GM13976 (cell line): ENCODE measurements at regions not wholly inside any gene's neighbourhood (a gene's known extent, or its start where the extent isn't known, plus 50 kb on each side); places are given as distances from the start of the nearest gene placed in this dataset.

ENCODE experiments used
- DNase-seq: peaks from one replicate; pipeline ENCODE4 v3.0.0; 2012; ENCODE audit warnings: low spot score
- in situ Hi-C: fragments of 300-500 bp; cut with MboI; formaldehyde crosslinking; loops from one replicate; pipeline ENCODE4 v1.12.0; 2022; ENCODE audit warnings: low sequenced_read_pairs, mixed read lengths, inconsistent platforms; ENCODE audit not compliant: unreplicated experiment
- TF ChIP-seq, protein P1 (sequence below): IDR thresholded peaks from 2 replicates; pipeline ENCODE4 v1.5.1; 2012; ENCODE audit warnings: borderline replicate concordance, mild to moderate bottlenecking; ENCODE audit not compliant: insufficient read depth; ENCODE audit errors: extremely low read depth, missing control alignments, control extremely low read depth

DNA sequence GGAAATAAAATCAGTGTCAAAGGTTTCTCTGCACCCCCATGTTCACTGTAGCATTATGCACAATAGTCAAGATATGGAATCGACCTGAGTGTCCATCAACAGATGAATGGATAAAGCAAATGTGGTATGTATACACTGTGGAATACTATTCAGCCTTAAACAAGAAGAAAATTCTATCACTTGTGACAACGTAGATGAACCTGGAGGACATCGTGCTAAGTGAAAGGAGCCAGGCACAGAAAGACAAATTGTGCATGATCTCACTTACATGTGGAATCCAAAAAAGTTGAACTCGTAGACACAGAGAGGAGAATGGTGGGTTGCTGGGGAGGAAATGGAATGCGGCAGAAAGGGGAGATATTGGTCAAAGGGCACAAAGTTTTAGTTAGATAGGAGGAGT lies 136.3 kb upstream of the ESR1 start:
- DNase-seq: no peak
- in situ Hi-C loops: no loop called here
- TF ChIP-seq, protein P1, sequence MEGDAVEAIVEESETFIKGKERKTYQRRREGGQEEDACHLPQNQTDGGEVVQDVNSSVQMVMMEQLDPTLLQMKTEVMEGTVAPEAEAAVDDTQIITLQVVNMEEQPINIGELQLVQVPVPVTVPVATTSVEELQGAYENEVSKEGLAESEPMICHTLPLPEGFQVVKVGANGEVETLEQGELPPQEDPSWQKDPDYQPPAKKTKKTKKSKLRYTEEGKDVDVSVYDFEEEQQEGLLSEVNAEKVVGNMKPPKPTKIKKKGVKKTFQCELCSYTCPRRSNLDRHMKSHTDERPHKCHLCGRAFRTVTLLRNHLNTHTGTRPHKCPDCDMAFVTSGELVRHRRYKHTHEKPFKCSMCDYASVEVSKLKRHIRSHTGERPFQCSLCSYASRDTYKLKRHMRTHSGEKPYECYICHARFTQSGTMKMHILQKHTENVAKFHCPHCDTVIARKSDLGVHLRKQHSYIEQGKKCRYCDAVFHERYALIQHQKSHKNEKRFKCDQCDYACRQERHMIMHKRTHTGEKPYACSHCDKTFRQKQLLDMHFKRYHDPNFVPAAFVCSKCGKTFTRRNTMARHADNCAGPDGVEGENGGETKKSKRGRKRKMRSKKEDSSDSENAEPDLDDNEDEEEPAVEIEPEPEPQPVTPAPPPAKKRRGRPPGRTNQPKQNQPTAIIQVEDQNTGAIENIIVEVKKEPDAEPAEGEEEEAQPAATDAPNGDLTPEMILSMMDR: no peak

DNA sequence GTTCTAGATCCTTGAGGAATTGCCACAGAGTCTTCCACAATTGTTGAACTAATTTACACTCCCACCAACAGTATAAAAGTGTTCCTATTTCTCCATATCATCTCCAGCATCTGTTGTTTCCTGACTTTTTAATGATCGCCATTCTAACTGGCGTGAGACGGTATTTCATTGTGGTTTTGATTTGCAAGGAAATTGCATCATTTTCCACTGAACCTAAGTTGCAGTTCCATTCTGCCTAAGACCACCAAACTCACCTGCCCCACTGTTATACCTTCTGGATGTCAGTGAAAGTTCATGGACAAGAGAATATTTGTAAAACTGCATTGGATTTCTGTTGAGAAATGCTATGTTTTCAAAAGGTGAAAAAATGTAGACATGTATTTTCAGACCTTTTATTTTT lies 132.9 kb upstream of the ESR1 start:
- no peak for DNase-seq
- TF ChIP-seq, protein P1: no peak
- in situ Hi-C loops: no loop called here

DNA sequence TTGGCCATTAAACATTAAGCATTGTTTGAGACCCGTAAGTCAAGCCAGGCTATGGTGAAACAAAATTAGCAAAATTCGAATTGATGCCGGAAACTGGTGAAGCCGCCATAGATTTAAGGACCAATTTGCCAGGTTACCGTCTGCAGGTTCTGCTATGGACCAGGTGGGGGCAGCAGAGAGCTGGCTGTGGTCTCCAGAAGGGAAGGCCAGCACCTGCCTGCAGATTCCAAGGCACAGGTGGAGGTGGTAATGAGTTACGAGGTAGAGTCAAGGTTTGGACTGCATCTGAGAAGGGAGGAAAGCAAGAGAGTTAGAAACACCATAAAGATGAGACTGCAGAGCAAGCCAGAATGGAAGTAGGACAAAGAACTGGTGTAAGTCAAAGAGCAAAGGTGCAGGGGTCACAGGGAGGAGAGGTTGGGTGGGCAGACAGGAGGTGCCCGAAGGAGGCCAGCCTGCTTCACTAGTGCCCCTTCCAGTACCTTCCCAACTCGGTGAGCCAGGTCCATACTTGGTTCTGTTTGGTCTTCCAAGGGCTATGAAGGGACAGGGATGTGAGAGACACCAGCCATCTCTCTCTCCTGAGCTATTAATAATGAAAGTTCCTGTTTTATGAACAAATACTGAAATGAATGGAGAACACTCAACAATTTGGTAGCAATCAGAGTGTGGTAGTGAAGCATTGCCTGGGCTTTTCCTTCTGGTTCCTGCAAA lies 131.6 kb upstream of the ESR1 start:
- in situ Hi-C loops: loop anchor here (25.0 kb wide), 1 partner anchor 436 kb away; no protein-coding TSS in a partner anchor
- peak; percentile 74 for DNase-seq
- TF ChIP-seq, protein P1: peak; percentile 91

DNA sequence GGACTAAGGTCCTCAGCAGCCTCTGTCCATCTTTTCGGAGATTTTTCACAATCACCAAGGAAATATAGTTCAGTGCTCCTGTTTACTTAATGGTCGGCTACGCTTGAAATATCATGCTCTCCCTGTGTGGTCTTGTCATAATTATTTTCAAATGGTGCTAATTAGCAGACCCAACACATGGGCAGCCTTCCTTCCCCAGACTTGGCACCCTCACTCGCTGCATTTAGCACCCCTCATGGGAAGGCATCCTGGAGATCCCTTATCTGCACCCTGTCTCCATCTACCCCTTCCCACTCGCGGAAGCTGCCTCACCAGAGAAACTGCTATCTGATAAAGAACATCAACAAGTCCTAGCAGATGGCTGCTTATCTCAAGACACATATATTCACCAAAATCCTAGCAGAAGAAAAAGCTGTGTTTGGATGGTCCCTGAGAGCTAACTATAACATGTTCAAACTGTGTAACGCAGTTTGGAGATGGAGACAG lies 131.0 kb upstream of the ESR1 start:
- in situ Hi-C loops: loop anchor here (25.0 kb wide), 1 partner anchor 436 kb away; no protein-coding TSS in a partner anchor
- DNase-seq: no peak
- TF ChIP-seq, protein P1: no peak

DNA sequence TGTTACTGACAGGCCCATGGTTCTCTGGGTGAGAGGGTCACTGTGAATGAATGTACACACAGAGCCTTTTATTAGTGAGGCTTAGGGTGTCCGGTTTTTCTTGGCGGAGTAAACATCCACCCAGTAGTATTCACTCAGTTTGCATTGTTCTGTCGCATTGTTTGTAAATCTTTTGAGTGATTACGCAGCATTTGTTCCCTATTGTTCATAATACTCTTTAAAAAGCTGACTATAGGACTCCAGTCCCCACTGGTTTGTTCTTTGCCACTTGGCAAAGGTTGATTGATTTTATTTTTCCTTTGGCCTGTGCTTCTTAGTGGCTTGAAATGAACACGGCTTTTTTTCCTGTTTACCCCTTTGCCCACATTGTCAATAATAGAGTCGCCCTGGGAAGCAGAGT lies 130.1 kb upstream of the ESR1 start:
- in situ Hi-C loops: loop anchor here (25.0 kb wide), 1 partner anchor 435 kb away; no protein-coding TSS in a partner anchor
- TF ChIP-seq, protein P1: no peak
- no peak for DNase-seq

DNA sequence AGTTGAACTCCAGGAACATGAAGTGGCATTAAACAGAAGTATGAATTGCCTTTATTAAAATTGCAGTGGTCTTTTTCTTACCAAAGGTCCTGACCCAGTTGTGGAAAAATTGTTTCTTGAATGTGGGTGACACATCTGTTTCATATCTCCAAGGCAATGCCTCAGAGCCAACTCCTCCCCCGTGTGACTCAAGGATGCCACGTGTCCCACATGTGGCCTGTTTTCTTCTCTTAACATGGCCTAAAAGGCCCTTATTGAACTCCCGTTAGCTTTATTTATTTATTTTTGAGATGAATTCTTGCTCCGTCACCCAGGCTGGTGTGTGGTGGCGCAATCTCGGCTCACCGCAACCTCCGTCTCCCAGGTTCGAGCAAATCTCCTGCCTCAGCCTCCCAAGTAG lies 128.4 kb upstream of the ESR1 start:
- DNase-seq: no peak
- in situ Hi-C loops: loop anchor here (25.0 kb wide), 1 partner anchor 433 kb away; no protein-coding TSS in a partner anchor
- TF ChIP-seq, protein P1: no peak

DNA sequence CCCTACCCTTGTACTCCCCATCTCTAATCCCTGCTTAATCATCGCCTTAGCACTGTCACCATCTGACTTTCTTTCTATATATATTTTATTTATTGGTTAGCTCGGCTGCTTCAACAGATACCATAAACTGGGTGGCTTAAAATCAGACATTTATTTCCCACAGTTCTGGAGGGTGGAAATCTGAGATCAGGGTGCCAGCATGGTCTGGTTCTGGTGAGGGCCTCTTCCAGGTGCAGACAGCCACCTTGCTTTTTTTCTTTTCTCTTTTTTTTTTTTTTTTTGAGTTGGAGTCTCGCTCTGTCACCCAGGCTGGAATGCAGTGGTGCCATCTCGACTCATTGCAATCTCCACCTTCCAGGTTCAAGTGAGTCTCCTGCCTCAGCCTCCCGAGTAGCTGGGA lies 127.5 kb upstream of the ESR1 start:
- DNase-seq: no peak
- in situ Hi-C loops: loop anchor here (10.0 to 25.0 kb wide), 2 partner anchors 432 to 585 kb away; no protein-coding TSS in a partner anchor
- TF ChIP-seq, protein P1: no peak
